ENCODE measurements at regions not wholly inside any gene's neighbourhood (a gene's known extent, or its start where the extent isn't known, plus 50 kb on each side); places are given as distances from the start of the nearest gene placed in this dataset.

DNA sequence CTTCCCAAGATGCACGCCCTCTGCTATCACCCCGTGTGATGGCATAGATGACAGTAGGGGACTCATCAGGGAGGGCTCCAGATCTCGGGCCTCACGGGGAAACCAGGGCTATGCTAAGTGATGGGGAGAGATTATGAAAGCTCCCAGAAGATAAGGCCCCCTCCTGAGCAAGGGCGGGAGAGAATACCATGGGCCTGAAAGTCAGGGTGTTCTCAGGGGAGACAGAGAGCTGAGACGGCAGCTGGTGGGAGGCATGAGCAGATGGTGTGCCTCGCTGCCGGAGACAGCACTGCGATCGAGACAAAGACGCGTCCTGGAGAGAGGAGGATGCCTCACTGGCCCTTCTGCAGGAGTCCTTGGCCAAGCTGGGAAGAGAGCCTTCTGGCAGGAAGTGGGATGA is 106.5 kb upstream of the ADPGK start:
- POLR2A ChIA-PET, result no interaction called here
- no peak for ATAC-seq (replicated peaks in 1 of 4)
- no peaks in the 10 kb centered on the region for H3K4me1 Mint-ChIP-seq
- no peaks in the 10 kb centered on the region for H3K36me3 Mint-ChIP-seq
- peaks cover 0 to 12% of the 10 kb centered on the region in 2 experiments for H3K27me3 ChIP-seq (replicated peaks in 1 of 2; ENCODE audit: control insufficient read depth in 2 of 2, extremely low read depth in 1 of 2, insufficient read depth in 2 of 2, low read length in 1 of 2)
- H3K27me3 Mint-ChIP-seq, result peaks cover 17 to 22% of the 10 kb centered on the region in 2 donors
- no peaks in the 10 kb centered on the region for H3K9me3 ChIP-seq
- no peak for DNase-seq
- CTCF ChIA-PET, result no interaction called here
- WGBS (ENCODE audit: insufficient coverage), result 68% methylated on average over 10 of the region's 12 CpGs
- H3K9me3 Mint-ChIP-seq, result peaks cover 0 to 8% (median 0%) of the 10 kb centered on the region in 3 donors
- no peak overlapping the region for H3K4me3 ChIP-seq (ENCODE audit: control insufficient read depth in 1 of 2, extremely low read depth in 1 of 2, low read length in 1 of 2)
- H3K36me3 ChIP-seq (ENCODE audit: control insufficient read depth in 2 of 2, extremely low read depth in 1 of 2, insufficient read depth in 1 of 2, low read length in 1 of 2), result no peaks in the 10 kb centered on the region
- H3K4me1 ChIP-seq (ENCODE audit: control insufficient read depth in 1 of 2, extremely low read depth in 1 of 2, insufficient read depth in 2 of 2, low read length in 2 of 2), result no peaks in the 10 kb centered on the region
- no peak overlapping the region for H3K4me3 Mint-ChIP-seq
- no peak overlapping the region for H3K27ac Mint-ChIP-seq
- H3K27ac ChIP-seq (ENCODE audit: low read length), result no peak overlapping the region

DNA sequence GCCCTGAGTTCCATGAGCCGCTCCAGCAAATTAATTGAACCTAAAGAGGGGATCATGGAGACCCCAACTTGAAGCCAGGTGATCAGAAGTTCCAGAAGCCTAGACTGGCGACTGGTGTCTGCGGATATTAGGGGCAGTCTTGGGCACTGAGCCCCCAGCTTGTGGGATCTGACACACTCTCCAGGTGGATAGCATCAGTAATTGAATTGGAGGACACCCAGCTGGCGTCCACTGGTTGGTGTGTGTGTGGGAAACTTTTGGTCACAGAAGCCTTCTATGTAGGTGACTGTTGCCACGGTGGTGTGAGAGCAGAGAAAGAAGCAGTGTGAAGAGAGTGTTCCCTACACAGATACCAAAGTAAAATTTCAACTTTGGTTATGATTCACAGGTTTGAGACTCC is 106.0 kb upstream of the ADPGK start:
- no peak overlapping the region for H3K4me3 Mint-ChIP-seq
- peaks cover 0 to 9% (median 0%) of the 10 kb centered on the region in 3 donors for H3K9me3 Mint-ChIP-seq
- no peak for ATAC-seq (replicated peaks in 1 of 4)
- peaks cover 0 to 12% of the 10 kb centered on the region in 2 experiments for H3K27me3 ChIP-seq (replicated peaks in 1 of 2; ENCODE audit: control insufficient read depth in 2 of 2, extremely low read depth in 1 of 2, insufficient read depth in 2 of 2, low read length in 1 of 2)
- H3K36me3 ChIP-seq (ENCODE audit: control insufficient read depth in 2 of 2, extremely low read depth in 1 of 2, insufficient read depth in 1 of 2, low read length in 1 of 2), result no peaks in the 10 kb centered on the region
- H3K4me1 ChIP-seq (ENCODE audit: control insufficient read depth in 1 of 2, extremely low read depth in 1 of 2, insufficient read depth in 2 of 2, low read length in 2 of 2), result no peaks in the 10 kb centered on the region
- CTCF ChIA-PET, result no interaction called here
- no peaks in the 10 kb centered on the region for H3K9me3 ChIP-seq
- peaks cover 18 to 22% of the 10 kb centered on the region in 2 donors for H3K27me3 Mint-ChIP-seq
- H3K4me3 ChIP-seq (ENCODE audit: control insufficient read depth in 1 of 2, extremely low read depth in 1 of 2, low read length in 1 of 2), result no peak overlapping the region
- WGBS (ENCODE audit: insufficient coverage), result 89% methylated on average over 2 of the region's 5 CpGs
- H3K27ac Mint-ChIP-seq, result no peak overlapping the region
- no peak overlapping the region for H3K27ac ChIP-seq (ENCODE audit: low read length)
- POLR2A ChIA-PET, result no interaction called here
- no peaks in the 10 kb centered on the region for H3K4me1 Mint-ChIP-seq
- H3K36me3 Mint-ChIP-seq, result no peaks in the 10 kb centered on the region
- no peak for DNase-seq

DNA sequence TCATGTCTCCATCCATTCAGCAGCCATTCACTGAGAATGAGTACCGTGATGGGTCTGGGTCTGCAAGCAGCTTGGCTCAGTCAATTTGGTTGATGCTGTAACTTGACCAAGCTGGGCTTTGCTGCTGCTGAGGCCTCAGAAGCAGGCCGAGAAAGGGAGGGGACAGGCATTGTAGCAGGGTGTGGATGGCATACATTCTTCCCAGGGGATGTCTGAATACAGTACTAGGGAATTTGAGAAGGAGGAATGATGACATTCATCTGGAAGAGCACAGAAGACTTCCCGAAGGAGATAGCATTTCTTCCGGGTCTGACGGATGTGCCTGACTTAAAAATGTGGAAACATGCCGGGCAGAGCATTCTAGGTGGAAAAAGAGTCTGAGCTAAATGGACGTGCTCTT is 105.3 kb upstream of the ADPGK start:
- peaks cover 0 to 12% of the 10 kb centered on the region in 2 experiments for H3K27me3 ChIP-seq (replicated peaks in 1 of 2; ENCODE audit: control insufficient read depth in 2 of 2, extremely low read depth in 1 of 2, insufficient read depth in 2 of 2, low read length in 1 of 2)
- H3K4me3 ChIP-seq (ENCODE audit: control insufficient read depth in 1 of 2, extremely low read depth in 1 of 2, low read length in 1 of 2), result no peak overlapping the region
- no peaks in the 10 kb centered on the region for H3K4me1 ChIP-seq (ENCODE audit: control insufficient read depth in 1 of 2, extremely low read depth in 1 of 2, insufficient read depth in 2 of 2, low read length in 2 of 2)
- Mint-ChIP-seq H3K4me3 (no peak overlapping the region), H3K4me1 (no peaks in the 10 kb centered on the region), H3K36me3 (no peaks in the 10 kb centered on the region), H3K27ac (no peak overlapping the region), H3K27me3 (peaks cover 20 to 22% of the 10 kb centered on the region in 2 donors), H3K9me3 (peaks cover 0 to 6% (median 0%) of the 10 kb centered on the region in 3 donors)
- ChIA-PET POLR2A (no interaction called here), CTCF (no interaction called here)
- no peaks in the 10 kb centered on the region for H3K9me3 ChIP-seq
- 91% methylated on average over 6 of the region's 7 CpGs for WGBS (ENCODE audit: insufficient coverage)
- no peaks in the 10 kb centered on the region for H3K36me3 ChIP-seq (ENCODE audit: control insufficient read depth in 2 of 2, extremely low read depth in 1 of 2, insufficient read depth in 1 of 2, low read length in 1 of 2)
- no peak for ATAC-seq (replicated peaks in 1 of 4)
- DNase-seq, result no peak
- H3K27ac ChIP-seq (ENCODE audit: low read length), result no peak overlapping the region

DNA sequence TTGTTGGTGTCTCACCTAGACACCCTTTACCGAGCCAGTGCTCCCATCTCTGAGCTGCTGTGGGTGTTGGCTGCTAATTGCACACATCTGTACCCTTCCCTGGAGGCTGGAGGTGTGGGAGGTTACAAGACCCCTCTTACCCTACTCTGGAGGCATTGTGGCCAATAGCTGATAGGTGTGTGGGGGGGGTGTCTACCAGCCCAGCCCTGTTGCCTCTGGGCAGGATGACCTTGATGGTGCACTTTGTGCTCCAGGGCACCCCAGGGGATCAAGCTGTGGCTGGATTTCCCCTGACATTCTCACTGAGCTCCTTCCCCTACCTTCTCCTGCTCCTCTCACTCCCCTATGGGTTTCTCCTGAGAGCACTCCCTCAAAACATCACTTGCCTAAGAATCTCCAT is 104.7 kb upstream of the ADPGK start:
- WGBS (ENCODE audit: insufficient coverage), result no CpG with 5 or more reads among the region's 1 CpG
- DNase-seq, result no peak
- CTCF ChIA-PET, result no interaction called here
- ATAC-seq (replicated peaks in 1 of 4), result no peak
- POLR2A ChIA-PET, result no interaction called here
- H3K27me3 ChIP-seq (replicated peaks in 1 of 2; ENCODE audit: control insufficient read depth in 2 of 2, extremely low read depth in 1 of 2, insufficient read depth in 2 of 2, low read length in 1 of 2), result peaks cover 0 to 9% of the 10 kb centered on the region in 2 experiments
- Mint-ChIP-seq H3K27ac (no peak overlapping the region), H3K27me3 (peaks cover 15 to 22% of the 10 kb centered on the region in 2 donors), H3K4me3 (no peak overlapping the region), H3K9me3 (peaks cover 0 to 12% (median 3%) of the 10 kb centered on the region in 3 donors), H3K4me1 (no peaks in the 10 kb centered on the region), H3K36me3 (no peaks in the 10 kb centered on the region)
- H3K4me1 ChIP-seq (ENCODE audit: control insufficient read depth in 1 of 2, extremely low read depth in 1 of 2, insufficient read depth in 2 of 2, low read length in 2 of 2), result no peaks in the 10 kb centered on the region
- H3K27ac ChIP-seq (ENCODE audit: low read length), result no peak overlapping the region
- no peaks in the 10 kb centered on the region for H3K9me3 ChIP-seq
- H3K4me3 ChIP-seq (ENCODE audit: control insufficient read depth in 1 of 2, extremely low read depth in 1 of 2, low read length in 1 of 2), result no peak overlapping the region
- no peaks in the 10 kb centered on the region for H3K36me3 ChIP-seq (ENCODE audit: control insufficient read depth in 2 of 2, extremely low read depth in 1 of 2, insufficient read depth in 1 of 2, low read length in 1 of 2)

DNA sequence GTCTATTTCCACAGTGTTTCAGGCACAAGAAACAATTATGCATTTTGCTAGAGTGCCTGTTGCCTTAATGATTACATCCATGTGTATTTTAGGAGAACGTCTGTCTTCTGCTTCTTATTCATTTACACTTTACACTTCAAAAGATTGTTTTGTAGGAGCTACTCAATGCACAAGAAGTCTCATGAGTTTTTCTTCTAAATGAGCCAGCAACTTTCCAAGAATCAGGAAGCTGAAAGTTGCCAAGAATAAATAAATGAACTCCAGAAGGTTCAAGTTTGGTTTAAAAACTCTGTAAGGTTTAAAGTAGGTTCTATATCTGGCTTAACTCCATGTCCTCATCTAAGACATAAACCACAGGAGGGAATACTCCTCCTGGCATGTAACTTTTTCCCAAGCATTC is 103.8 kb upstream of the ADPGK start:
- Mint-ChIP-seq H3K27me3 (peaks cover 15 to 22% of the 10 kb centered on the region in 2 donors), H3K4me3 (no peak overlapping the region), H3K27ac (no peak overlapping the region), H3K9me3 (peaks cover 0 to 19% (median 4%) of the 10 kb centered on the region in 3 donors), H3K36me3 (no peaks in the 10 kb centered on the region), H3K4me1 (no peaks in the 10 kb centered on the region)
- POLR2A ChIA-PET, result no interaction called here
- Histone ChIP-seq H3K4me3 (ENCODE audit: control insufficient read depth in 1 of 2, extremely low read depth in 1 of 2, low read length in 1 of 2) (no peak overlapping the region), H3K36me3 (ENCODE audit: control insufficient read depth in 2 of 2, extremely low read depth in 1 of 2, insufficient read depth in 1 of 2, low read length in 1 of 2) (no peaks in the 10 kb centered on the region), H3K9me3 (no peaks in the 10 kb centered on the region), H3K27me3 (replicated peaks in 1 of 2; ENCODE audit: control insufficient read depth in 2 of 2, extremely low read depth in 1 of 2, insufficient read depth in 2 of 2, low read length in 1 of 2) (peaks cover 0 to 9% of the 10 kb centered on the region in 2 experiments), H3K27ac (ENCODE audit: low read length) (no peak overlapping the region), H3K4me1 (ENCODE audit: control insufficient read depth in 1 of 2, extremely low read depth in 1 of 2, insufficient read depth in 2 of 2, low read length in 2 of 2) (no peaks in the 10 kb centered on the region)
- no peak for DNase-seq
- ATAC-seq (replicated peaks in 1 of 4), result no peak
- CTCF ChIA-PET, result no interaction called here
- WGBS (ENCODE audit: insufficient coverage), result 60% methylated on average over 1 of the region's 1 CpG

DNA sequence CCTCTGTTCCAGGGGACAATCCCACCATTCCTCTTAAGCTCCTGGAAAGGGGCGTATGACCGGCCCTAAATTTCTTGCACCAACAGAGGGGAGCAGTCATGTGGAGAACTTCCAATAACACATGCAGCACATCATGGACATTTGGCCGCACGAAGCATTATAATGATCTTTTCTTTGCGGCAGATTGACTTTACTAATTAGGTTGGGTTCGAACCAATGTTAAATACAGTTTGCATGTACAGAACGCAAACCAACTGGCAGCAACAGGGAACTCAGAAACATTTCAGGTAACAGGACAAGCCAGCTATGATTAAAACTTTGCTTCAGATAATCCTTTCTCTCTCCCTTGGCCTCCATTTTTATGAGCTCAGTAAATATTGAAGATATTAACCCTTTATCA is 100.8 kb upstream of the ADPGK start:
- ChIA-PET POLR2A (no interaction called here), CTCF (no interaction called here)
- no peak overlapping the region for H3K4me3 Mint-ChIP-seq
- 100% methylated on average over 5 of the region's 7 CpGs for WGBS (ENCODE audit: insufficient coverage)
- no peaks in the 10 kb centered on the region for H3K36me3 Mint-ChIP-seq
- Histone ChIP-seq H3K4me1 (ENCODE audit: control insufficient read depth in 1 of 2, extremely low read depth in 1 of 2, insufficient read depth in 2 of 2, low read length in 2 of 2) (no peaks in the 10 kb centered on the region), H3K9me3 (no peaks in the 10 kb centered on the region), H3K27ac (ENCODE audit: low read length) (no peak overlapping the region), H3K36me3 (ENCODE audit: control insufficient read depth in 2 of 2, extremely low read depth in 1 of 2, insufficient read depth in 1 of 2, low read length in 1 of 2) (no peaks in the 10 kb centered on the region), H3K27me3 (replicated peaks in 1 of 2; ENCODE audit: control insufficient read depth in 2 of 2, extremely low read depth in 1 of 2, insufficient read depth in 2 of 2, low read length in 1 of 2) (peaks cover 0 to under 1% of the 10 kb centered on the region in 2 experiments), H3K4me3 (ENCODE audit: control insufficient read depth in 1 of 2, extremely low read depth in 1 of 2, low read length in 1 of 2) (no peak overlapping the region)
- no peak for DNase-seq
- peaks cover 0 to 23% (median 8%) of the 10 kb centered on the region in 3 donors for H3K9me3 Mint-ChIP-seq
- peaks cover 16 to 25% of the 10 kb centered on the region in 2 donors for H3K27me3 Mint-ChIP-seq
- H3K4me1 Mint-ChIP-seq, result no peaks in the 10 kb centered on the region
- H3K27ac Mint-ChIP-seq, result no peak overlapping the region
- no peak for ATAC-seq (replicated peaks in 1 of 4)
